OCI-LY3 (cell line): ENCODE measurements at regions not wholly inside any gene's neighbourhood (a gene's known extent, or its start where the extent isn't known, plus 50 kb on each side); places are given as distances from the start of the nearest gene placed in this dataset.

Experiments
- EZH2phosphoT487 ChIP-seq: fragments of 200-600 bp; shearing (Covaris generic); IDR thresholded peaks from 2 replicates; pipeline ENCODE4 v1.6.1; 2018; ENCODE audit warnings: antibody characterized with exemption, mixed run types, low read depth
- TF ChIP-seq, protein P1 (sequence below): fragments of 200-600, 300-600 bp; sonication (generic); IDR thresholded peaks from 2 replicates; pipeline ENCODE4 v1.5.1; 2014; ENCODE audit warnings: antibody characterized with exemption, low read length, low read depth

DNA sequence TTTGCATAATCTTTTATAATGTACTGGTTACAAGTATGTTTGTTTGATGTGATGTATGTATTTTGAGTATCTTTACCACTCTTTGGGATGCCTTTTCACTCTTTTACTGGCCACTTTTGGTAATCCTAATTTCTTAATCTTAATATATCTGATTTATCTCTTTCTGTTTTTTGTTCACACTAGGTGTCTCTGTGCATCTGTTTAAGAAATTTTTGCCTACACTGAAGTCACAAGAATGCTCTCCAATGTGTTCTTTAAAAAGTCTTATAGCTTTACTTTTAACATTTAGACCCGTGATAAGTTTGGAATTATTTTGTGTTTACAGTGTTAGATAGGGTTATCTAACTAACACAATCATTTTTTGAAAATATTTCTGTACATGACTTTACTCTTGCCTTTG lies 659.1 kb downstream of the SI start:
- TF ChIP-seq, protein P1, sequence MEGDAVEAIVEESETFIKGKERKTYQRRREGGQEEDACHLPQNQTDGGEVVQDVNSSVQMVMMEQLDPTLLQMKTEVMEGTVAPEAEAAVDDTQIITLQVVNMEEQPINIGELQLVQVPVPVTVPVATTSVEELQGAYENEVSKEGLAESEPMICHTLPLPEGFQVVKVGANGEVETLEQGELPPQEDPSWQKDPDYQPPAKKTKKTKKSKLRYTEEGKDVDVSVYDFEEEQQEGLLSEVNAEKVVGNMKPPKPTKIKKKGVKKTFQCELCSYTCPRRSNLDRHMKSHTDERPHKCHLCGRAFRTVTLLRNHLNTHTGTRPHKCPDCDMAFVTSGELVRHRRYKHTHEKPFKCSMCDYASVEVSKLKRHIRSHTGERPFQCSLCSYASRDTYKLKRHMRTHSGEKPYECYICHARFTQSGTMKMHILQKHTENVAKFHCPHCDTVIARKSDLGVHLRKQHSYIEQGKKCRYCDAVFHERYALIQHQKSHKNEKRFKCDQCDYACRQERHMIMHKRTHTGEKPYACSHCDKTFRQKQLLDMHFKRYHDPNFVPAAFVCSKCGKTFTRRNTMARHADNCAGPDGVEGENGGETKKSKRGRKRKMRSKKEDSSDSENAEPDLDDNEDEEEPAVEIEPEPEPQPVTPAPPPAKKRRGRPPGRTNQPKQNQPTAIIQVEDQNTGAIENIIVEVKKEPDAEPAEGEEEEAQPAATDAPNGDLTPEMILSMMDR, result no peak
- TF ChIP-seq EZH2phosphoT487, result no peak
